ENCODE measurements at regions not wholly inside any gene's neighbourhood (a gene's known extent, or its start where the extent isn't known, plus 50 kb on each side); places are given as distances from the start of the nearest gene placed in this dataset.
"Not testable (repeated sequence)": the region's sequence is repeated elsewhere in the genome, so short reads cannot be mapped to it uniquely, and the experiment has no call there.

- no peak overlapping the region for H3K4me3 ChIP-seq (ENCODE audit: low read depth, low read length)
- H3K9me3 ChIP-seq (ENCODE audit: severe bottlenecking), result no peaks in the 10 kb centered on the region
Observed at GRCh38 chr4:75285837-75286236, 228.4 kb downstream of the RCHY1 start.

GRCh38 chr4:75284831-75285230 is 229.4 kb downstream of the RCHY1 start:
- no peaks in the 10 kb centered on the region for H3K36me3 ChIP-seq
- no peak for TF ChIP-seq CTCF (IDR thresholded peaks at IDR 0.05; ENCODE audit: low read depth, low read length)
- H3K27me3 ChIP-seq (ENCODE audit: insufficient read depth, low read depth, severe bottlenecking), result no peaks in the 10 kb centered on the region
- H3K9me3 ChIP-seq (ENCODE audit: severe bottlenecking), result no peaks in the 10 kb centered on the region
- no peak overlapping the region for H3K4me3 ChIP-seq (ENCODE audit: low read depth, low read length)
- DNase-seq, result no peak
- no peak overlapping the region for H3K27ac ChIP-seq

More at GRCh38 chr4:75285837-75286236, 228.4 kb downstream of the RCHY1 start:
- no peaks in the 10 kb centered on the region for H3K27me3 ChIP-seq (ENCODE audit: insufficient read depth, low read depth, severe bottlenecking)
- no peaks in the 10 kb centered on the region for H3K36me3 ChIP-seq
- TF ChIP-seq CTCF (IDR thresholded peaks at IDR 0.05; ENCODE audit: low read depth, low read length), result no peak
- no peak overlapping the region for H3K27ac ChIP-seq
- no peak for DNase-seq

GRCh38 chr4:75280461-75280860 is 233.7 kb downstream of the RCHY1 start:
- not testable (repeated sequence) for H3K4me3 ChIP-seq (ENCODE audit: low read depth, low read length); DNase-seq; H3K9me3 ChIP-seq (ENCODE audit: severe bottlenecking); H3K36me3 ChIP-seq; H3K27ac ChIP-seq; H3K27me3 ChIP-seq (ENCODE audit: insufficient read depth, low read depth, severe bottlenecking)

GRCh38 chr4:75259306-75259705 is 254.9 kb downstream of the RCHY1 start:
- Histone ChIP-seq H3K27ac (no peak overlapping the region), H3K27me3 (ENCODE audit: insufficient read depth, low read depth, severe bottlenecking) (no peaks in the 10 kb centered on the region), H3K9me3 (ENCODE audit: severe bottlenecking) (no peaks in the 10 kb centered on the region), H3K36me3 (no peaks in the 10 kb centered on the region), H3K4me3 (ENCODE audit: low read depth, low read length) (no peak overlapping the region)
- no peak for DNase-seq
- no peak for TF ChIP-seq CTCF (IDR thresholded peaks at IDR 0.05; ENCODE audit: low read depth, low read length)

- no peaks in the 10 kb centered on the region for H3K27me3 ChIP-seq (ENCODE audit: insufficient read depth, low read depth, severe bottlenecking)
- no peak overlapping the region for H3K27ac ChIP-seq
- H3K36me3 ChIP-seq, result no peaks in the 10 kb centered on the region
- TF ChIP-seq CTCF (IDR thresholded peaks at IDR 0.05; ENCODE audit: low read depth, low read length), result no peak
- DNase-seq, result no peak
- no peak overlapping the region for H3K4me3 ChIP-seq (ENCODE audit: low read depth, low read length)
- no peaks in the 10 kb centered on the region for H3K9me3 ChIP-seq (ENCODE audit: severe bottlenecking)
Observed at GRCh38 chr4:75255261-75255660, 258.9 kb downstream of the RCHY1 start.

GRCh38 chr4:75254745-75255144 is 259.5 kb downstream of the RCHY1 start:
- H3K27me3 ChIP-seq (ENCODE audit: insufficient read depth, low read depth, severe bottlenecking), result no peaks in the 10 kb centered on the region

GRCh38 chr4:75253094-75253493 is 261.1 kb downstream of the RCHY1 start:
- not testable (repeated sequence) for H3K27me3 ChIP-seq (ENCODE audit: insufficient read depth, low read depth, severe bottlenecking); H3K36me3 ChIP-seq; H3K4me3 ChIP-seq (ENCODE audit: low read depth, low read length); H3K27ac ChIP-seq; DNase-seq; H3K9me3 ChIP-seq (ENCODE audit: severe bottlenecking)

More at GRCh38 chr4:75254745-75255144, 259.5 kb downstream of the RCHY1 start:
- Histone ChIP-seq H3K36me3 (no peaks in the 10 kb centered on the region), H3K4me3 (ENCODE audit: low read depth, low read length) (no peak overlapping the region), H3K9me3 (ENCODE audit: severe bottlenecking) (no peaks in the 10 kb centered on the region), H3K27ac (no peak overlapping the region)
- DNase-seq, result peak; percentile 15
- no peak for TF ChIP-seq CTCF (IDR thresholded peaks at IDR 0.05; ENCODE audit: low read depth, low read length)
